Spleen (tissue), 7 donors: ENCODE measurements at regions not wholly inside any gene's neighbourhood (a gene's known extent, or its start where the extent isn't known, plus 50 kb on each side); places are given as distances from the start of the nearest gene placed in this dataset.

Experiments
- CTCF ChIP-seq, 11 experiments: fragments of 200-600 bp in 7 of 11; fragments of 450-650 bp in 4 of 11; sonication (generic) in 4 of 11; IDR thresholded peaks in 8 of 11; conservative IDR thresholded peaks in 3 of 11; 1 replicate in 7 of 11; 2 replicates in 4 of 11; pipeline versions ENCODE4 v1.4.0 to v1.8.0; 2016 to 2021; ENCODE audit warnings: antibody characterized with exemption in 11 of 11, inconsistent platforms in 4 of 11, mild to moderate bottlenecking in 1 of 11
- POLR2A ChIP-seq, 3 donors: fragments of 450-650 bp; IDR thresholded peaks; one replicate each; pipeline ENCODE4 v1.5.1; 2017; ENCODE audit warnings: antibody characterized with exemption in 3 of 3, mild to moderate bottlenecking in 1 of 3
- POLR2AphosphoS5 ChIP-seq, 3 donors: sonication (generic); formaldehyde crosslinking; IDR thresholded peaks; one replicate each; pipeline ENCODE4 v1.5.1; 2017; ENCODE audit warnings: antibody characterized with exemption in 3 of 3
- donor health status: DM: no; HTN: no; CAD: no; lungs with moderate emphysema.
- donor health status: DM: no; HTN: no; CAD: no.
- donor health status: DM: no; HTN: no; CAD: no.

- TF ChIP-seq CTCF (IDR thresholded peaks at IDR 0.05 in 8 of 11, conservative IDR thresholded peaks at IDR 0.05 in 3 of 11) = no peak
- TF ChIP-seq POLR2A (IDR thresholded peaks at IDR 0.05) = no peak
- TF ChIP-seq POLR2AphosphoS5 (IDR thresholded peaks at IDR 0.05) = no peak
Measured at GRCh38 chr9:31745886-31746285, 638.6 kb upstream of the ACO1 start.
